GM12865 (cell line): ENCODE measurements at regions not wholly inside any gene's neighbourhood (a gene's known extent, or its start where the extent isn't known, plus 50 kb on each side); places are given as distances from the start of the nearest gene placed in this dataset.

ENCODE experiments used
- DNase-seq: peaks from one replicate; pipeline ENCODE4 v3.0.0; 2010; ENCODE audit warnings: low read depth
- H3K4me3 ChIP-seq: 2 replicates; pipeline ENCODE4 v1.5.1; 2011; ENCODE audit warnings: mild to moderate bottlenecking, low read depth, low read length, control low read depth
- TF ChIP-seq, protein P1 (sequence below): IDR thresholded peaks from 2 replicates; pipeline ENCODE4 v1.5.1; 2011; ENCODE audit warnings: low read length, control low read depth, low read depth, inconsistent platforms; ENCODE audit not compliant: insufficient read depth; ENCODE audit errors: missing control alignments

DNA sequence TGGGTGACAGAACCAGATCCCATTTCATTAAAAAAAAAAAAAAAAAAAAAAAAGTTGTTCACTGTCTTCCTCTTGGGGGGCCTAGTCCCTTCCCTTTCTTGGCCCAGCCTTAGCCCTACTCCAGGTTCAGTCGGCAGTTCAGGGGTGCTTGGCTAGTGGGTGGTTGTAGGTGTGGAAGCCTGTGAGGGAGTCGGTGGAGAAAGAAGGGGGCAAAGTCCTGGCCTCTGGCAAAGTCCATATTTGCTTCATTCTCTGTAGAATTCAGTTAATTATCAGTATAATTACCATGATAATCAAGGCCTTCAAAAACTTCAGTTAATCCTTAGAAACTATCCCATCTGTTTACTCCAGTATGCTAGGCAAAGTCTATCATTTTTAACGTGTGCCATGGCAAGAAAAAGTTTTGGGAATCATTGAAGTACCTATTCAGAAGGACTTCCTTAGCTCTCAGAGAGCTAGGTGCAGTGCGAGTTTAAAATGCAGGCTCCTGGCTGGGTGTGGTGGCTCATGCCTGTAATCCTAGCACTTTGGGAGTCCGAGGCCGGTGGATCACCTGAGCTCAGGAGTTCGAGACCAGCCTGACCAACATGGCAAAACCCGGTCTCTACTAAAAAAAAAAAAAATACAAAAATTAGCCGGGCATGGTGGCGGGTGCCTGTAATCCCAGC lies 205.7 kb upstream of the ARG1 start:
- TF ChIP-seq, protein P1, sequence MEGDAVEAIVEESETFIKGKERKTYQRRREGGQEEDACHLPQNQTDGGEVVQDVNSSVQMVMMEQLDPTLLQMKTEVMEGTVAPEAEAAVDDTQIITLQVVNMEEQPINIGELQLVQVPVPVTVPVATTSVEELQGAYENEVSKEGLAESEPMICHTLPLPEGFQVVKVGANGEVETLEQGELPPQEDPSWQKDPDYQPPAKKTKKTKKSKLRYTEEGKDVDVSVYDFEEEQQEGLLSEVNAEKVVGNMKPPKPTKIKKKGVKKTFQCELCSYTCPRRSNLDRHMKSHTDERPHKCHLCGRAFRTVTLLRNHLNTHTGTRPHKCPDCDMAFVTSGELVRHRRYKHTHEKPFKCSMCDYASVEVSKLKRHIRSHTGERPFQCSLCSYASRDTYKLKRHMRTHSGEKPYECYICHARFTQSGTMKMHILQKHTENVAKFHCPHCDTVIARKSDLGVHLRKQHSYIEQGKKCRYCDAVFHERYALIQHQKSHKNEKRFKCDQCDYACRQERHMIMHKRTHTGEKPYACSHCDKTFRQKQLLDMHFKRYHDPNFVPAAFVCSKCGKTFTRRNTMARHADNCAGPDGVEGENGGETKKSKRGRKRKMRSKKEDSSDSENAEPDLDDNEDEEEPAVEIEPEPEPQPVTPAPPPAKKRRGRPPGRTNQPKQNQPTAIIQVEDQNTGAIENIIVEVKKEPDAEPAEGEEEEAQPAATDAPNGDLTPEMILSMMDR, result no peak
- no peak overlapping the region for H3K4me3 ChIP-seq
- DNase-seq, result no peak

DNA sequence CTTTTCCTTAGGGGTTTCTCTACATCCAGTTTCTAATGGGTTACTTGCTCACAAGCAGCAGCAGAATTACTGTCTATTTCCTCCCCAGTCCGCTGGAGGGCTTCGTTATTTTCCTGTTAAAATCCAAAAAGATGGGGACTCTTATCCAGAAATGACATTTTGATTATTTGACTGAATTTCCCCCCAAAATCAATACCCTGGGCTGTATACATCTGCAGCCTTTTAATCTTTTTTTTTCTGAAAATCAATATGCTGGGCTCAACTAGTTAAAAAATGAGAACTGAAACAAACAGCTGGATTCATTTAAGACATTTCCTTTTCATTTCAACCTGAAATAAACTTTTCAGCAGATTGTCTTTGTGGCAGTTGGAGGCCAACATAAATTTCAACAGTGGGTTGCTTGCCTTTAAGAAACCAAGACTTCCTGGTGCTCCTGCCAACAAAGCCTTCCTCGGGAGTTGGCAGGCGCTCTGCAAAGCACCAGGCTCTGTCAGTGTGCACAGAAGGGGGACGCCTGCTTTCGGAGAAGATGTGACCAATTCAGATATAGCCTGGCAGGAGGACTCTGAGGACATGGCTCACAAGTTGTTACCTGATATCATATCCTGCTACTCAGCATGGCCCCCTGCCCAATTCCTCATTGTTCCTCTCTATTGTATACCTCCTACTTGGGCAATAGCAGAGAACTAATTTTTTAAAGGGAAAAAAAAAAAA lies 204.7 kb upstream of the ARG1 start:
- TF ChIP-seq, protein P1, result no peak
- peak; percentile 54 for DNase-seq
- H3K4me3 ChIP-seq, result no peak overlapping the region

DNA sequence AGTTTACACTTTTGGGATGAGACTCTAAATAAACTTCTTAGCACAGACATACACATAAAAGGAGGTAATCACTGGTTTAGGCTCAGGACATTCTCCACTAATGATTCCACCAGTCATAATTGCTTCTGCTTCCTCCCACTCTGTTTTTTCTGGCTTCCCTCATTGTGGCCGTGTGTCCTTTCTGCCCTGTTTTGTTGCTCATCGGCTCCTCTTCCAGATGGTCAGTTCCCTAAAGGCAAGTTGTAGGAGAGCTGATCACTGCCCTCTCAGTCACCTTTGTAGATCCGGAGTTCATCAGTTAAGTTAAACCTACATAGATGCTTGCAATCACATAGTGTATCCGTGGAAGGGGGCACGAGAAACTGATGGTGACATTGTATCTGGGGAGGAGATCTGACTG lies 200.5 kb upstream of the ARG1 start:
- H3K4me3 ChIP-seq, result no peak overlapping the region
- TF ChIP-seq, protein P1, result no peak
- DNase-seq, result no peak

DNA sequence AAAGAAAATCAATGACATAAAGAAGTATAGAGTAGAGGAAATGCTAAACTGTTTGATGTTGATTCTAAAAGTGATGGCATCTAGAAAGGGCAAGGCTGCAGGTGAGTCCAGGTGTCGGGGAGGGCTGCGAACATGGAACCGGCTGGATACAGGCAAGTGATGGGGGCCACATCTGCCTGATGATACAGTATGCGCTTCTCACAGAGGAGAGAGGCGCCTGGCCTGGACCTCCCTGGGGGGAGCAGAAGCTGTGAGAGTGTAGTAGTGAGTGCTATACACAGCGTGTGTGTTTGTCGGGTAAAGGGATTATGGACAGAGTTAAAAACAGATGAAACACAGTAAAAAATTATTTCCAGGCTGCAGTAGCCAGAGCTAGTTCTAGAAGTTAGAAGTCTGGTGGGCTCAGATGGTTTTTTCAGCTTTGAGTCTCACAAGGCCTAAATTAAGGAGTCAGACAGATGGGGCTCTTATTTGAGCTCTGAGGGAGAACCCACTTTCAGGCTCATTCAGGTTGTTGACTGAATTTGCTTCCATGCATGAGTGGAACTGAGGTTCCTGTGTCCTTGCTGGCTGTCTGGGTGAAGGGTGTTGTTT lies 195.8 kb upstream of the ARG1 start:
- no peak overlapping the region for H3K4me3 ChIP-seq
- DNase-seq, result no peak
- TF ChIP-seq, protein P1, result no peak

DNA sequence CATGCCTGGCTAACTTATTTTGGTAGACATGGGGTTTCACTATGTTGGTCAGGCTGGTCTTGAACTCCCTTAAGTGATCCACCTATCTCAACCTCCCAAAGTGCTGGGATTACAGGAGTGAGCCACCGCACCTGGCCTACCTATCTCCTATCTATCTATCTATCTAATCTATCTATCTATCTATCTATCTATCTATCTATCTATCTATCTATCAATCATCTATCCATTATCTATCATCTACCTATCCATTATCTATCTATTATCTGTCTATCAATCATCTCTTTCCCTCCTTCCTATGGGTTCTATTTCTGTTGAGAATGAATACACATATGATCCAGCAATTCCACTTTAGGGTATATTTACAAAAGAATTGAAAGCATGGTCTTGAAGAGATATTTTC lies 194.2 kb upstream of the ARG1 start:
- no peak for DNase-seq
- TF ChIP-seq, protein P1, result no peak
- no peak overlapping the region for H3K4me3 ChIP-seq

DNA sequence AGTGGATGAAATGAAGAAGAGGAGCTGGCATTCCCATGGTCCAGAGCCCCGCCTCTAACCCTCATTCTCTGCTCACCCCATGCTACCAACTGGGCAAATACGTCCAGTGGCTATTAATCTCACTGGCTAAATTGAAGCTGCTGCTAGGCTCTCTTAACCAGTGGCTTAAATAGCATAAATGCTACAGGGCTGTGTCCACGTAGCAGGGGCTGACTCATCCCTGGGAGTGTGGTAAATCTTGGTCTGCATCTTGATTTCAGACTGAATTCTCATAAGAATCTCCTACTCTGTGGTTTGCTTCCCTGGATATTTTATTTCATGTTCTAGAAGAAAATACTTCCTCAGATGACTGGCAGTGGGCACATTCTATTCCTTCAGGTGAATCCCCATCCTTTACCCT lies 193.1 kb upstream of the ARG1 start:
- H3K4me3 ChIP-seq, result no peak overlapping the region
- TF ChIP-seq, protein P1, result no peak
- DNase-seq, result no peak
